IPS DF 19.7 (cell line): ENCODE measurements at regions not wholly inside any gene's neighbourhood (a gene's known extent, or its start where the extent isn't known, plus 50 kb on each side); places are given as distances from the start of the nearest gene placed in this dataset.
"Not testable (repeated sequence)": the region's sequence is repeated elsewhere in the genome, so short reads cannot be mapped to it uniquely, and the experiment has no call there.

Experiments used
- DNase-seq: peaks from one replicate; pipeline ENCODE4 v3.0.0-alpha.2; 2013; ENCODE audit warnings: low read depth, low spot score

- DNase-seq: no peak
Observed at GRCh38 chr2:38147333-38148121, 71.6 kb upstream of the CYP1B1 start.

GRCh38 chr2:38146907-38147307 is 71.0 kb upstream of the CYP1B1 start:
- DNase-seq: peak; percentile 73

- peak; percentile 7 for DNase-seq
Observed at GRCh38 chr2:38146275-38146906, 70.4 kb upstream of the CYP1B1 start.

GRCh38 chr2:38145236-38145635 is 69.3 kb upstream of the CYP1B1 start:
- no peak for DNase-seq

- DNase-seq: no peak
Observed at GRCh38 chr2:38142627-38143026, 66.7 kb upstream of the CYP1B1 start.

GRCh38 chr2:38141501-38141900 is 65.5 kb upstream of the CYP1B1 start:
- no peak for DNase-seq

- no peak for DNase-seq
Observed at GRCh38 chr2:38138996-38139395, 63.0 kb upstream of the CYP1B1 start.

GRCh38 chr2:38138419-38138818 is 62.5 kb upstream of the CYP1B1 start:
- DNase-seq: no peak

GRCh38 chr2:38137958-38138357 is 62.0 kb upstream of the CYP1B1 start:
- DNase-seq: not testable (repeated sequence)

GRCh38 chr2:38131676-38132075 is 55.7 kb upstream of the CYP1B1 start:
- DNase-seq: no peak

GRCh38 chr2:38130876-38131275 is 54.9 kb upstream of the CYP1B1 start:
- no peak for DNase-seq

GRCh38 chr2:38129987-38130386 is 54.0 kb upstream of the CYP1B1 start:
- DNase-seq: no peak

- DNase-seq: no peak
Observed at GRCh38 chr2:38129481-38129880, 53.5 kb upstream of the CYP1B1 start.

- no peak for DNase-seq
Observed at GRCh38 chr2:38128653-38129052, 52.7 kb upstream of the CYP1B1 start.

- DNase-seq: no peak
Observed at GRCh38 chr2:38127277-38127676, 51.3 kb upstream of the CYP1B1 start.

GRCh38 chr2:38125842-38126241 is 49.9 kb upstream of the CYP1B1 start:
- DNase-seq: no peak
